ENCODE measurements at regions not wholly inside any gene's neighbourhood (a gene's known extent, or its start where the extent isn't known, plus 50 kb on each side); places are given as distances from the start of the nearest gene placed in this dataset.

DNA sequence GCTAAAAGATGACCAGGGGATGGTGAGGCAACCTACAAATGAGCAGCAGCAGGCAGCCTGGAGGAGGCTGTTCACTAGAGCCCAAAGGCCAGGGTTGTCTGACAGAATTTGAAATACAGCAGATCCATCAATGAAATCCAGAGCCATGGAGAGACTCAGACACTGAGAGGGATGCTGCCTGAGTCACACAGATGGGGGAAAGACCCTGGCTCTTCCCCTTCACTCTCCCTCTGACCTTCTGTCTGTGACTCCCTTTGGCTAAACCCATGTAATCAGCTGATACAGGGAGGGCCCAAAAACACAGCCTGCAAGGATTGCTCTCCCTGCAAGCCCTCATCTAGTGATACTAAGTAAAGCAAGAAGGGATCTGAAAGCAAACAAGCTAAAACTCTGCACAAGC is 166.5 kb upstream of the SPOPL start:
- TF ChIP-seq, protein P1, sequence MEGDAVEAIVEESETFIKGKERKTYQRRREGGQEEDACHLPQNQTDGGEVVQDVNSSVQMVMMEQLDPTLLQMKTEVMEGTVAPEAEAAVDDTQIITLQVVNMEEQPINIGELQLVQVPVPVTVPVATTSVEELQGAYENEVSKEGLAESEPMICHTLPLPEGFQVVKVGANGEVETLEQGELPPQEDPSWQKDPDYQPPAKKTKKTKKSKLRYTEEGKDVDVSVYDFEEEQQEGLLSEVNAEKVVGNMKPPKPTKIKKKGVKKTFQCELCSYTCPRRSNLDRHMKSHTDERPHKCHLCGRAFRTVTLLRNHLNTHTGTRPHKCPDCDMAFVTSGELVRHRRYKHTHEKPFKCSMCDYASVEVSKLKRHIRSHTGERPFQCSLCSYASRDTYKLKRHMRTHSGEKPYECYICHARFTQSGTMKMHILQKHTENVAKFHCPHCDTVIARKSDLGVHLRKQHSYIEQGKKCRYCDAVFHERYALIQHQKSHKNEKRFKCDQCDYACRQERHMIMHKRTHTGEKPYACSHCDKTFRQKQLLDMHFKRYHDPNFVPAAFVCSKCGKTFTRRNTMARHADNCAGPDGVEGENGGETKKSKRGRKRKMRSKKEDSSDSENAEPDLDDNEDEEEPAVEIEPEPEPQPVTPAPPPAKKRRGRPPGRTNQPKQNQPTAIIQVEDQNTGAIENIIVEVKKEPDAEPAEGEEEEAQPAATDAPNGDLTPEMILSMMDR (IDR thresholded peaks at IDR 0.05), result no peak
- TF ChIP-seq POLR2AphosphoS5 (IDR thresholded peaks at IDR 0.05), result no peak
